Activated CD4-positive, CD25-positive, alpha-beta regulatory T cell treated with anti-CD3 and anti-CD28 coated beads, Interleukin-2, amount 50 U/mL, for 72 hours (primary cell): ENCODE measurements at regions not wholly inside any gene's neighbourhood (a gene's known extent, or its start where the extent isn't known, plus 50 kb on each side); places are given as distances from the start of the nearest gene placed in this dataset.
"Not testable (repeated sequence)": the region's sequence is repeated elsewhere in the genome, so short reads cannot be mapped to it uniquely, and the experiment has no call there.

Experiments used
- DNase-seq: peaks from one replicate; pipeline ENCODE4 v3.0.0; 2021

- no peak for DNase-seq
These were observed 715.4 kb upstream of the HS3ST1 start for GRCh38 chr4:12144051-12144450.

- DNase-seq: no peak
These were observed 712.2 kb upstream of the HS3ST1 start for GRCh38 chr4:12140864-12141263.

- no peak for DNase-seq
These were observed 710.6 kb upstream of the HS3ST1 start for GRCh38 chr4:12139296-12139695.

GRCh38 chr4:12138488-12138887 lies 709.8 kb upstream of the HS3ST1 start:
- DNase-seq: no peak

GRCh38 chr4:12137575-12137974 lies 708.9 kb upstream of the HS3ST1 start:
- DNase-seq: no peak

- DNase-seq: no peak
These were observed 697.8 kb upstream of the HS3ST1 start for GRCh38 chr4:12126474-12126873.

GRCh38 chr4:12124138-12124537 lies 695.4 kb upstream of the HS3ST1 start:
- DNase-seq: no peak

GRCh38 chr4:12123707-12124106 lies 695.0 kb upstream of the HS3ST1 start:
- no peak for DNase-seq

GRCh38 chr4:12122316-12122715 lies 693.6 kb upstream of the HS3ST1 start:
- DNase-seq: no peak

- no peak for DNase-seq
These were observed 692.3 kb upstream of the HS3ST1 start for GRCh38 chr4:12120968-12121367.

- DNase-seq: no peak
These were observed 690.0 kb upstream of the HS3ST1 start for GRCh38 chr4:12118651-12119213.

GRCh38 chr4:12116009-12116552 lies 687.4 kb upstream of the HS3ST1 start:
- DNase-seq: no peak

- no peak for DNase-seq
These were observed 681.9 kb upstream of the HS3ST1 start for GRCh38 chr4:12110627-12111026.

- DNase-seq: not testable (repeated sequence)
These were observed 680.4 kb upstream of the HS3ST1 start for GRCh38 chr4:12109056-12109455.

- DNase-seq: no peak
These were observed 676.8 kb upstream of the HS3ST1 start for GRCh38 chr4:12105519-12105918.

GRCh38 chr4:12089920-12090319 lies 661.2 kb upstream of the HS3ST1 start:
- DNase-seq: not testable (repeated sequence)

- no peak for DNase-seq
These were observed 656.0 kb upstream of the HS3ST1 start for GRCh38 chr4:12084690-12085089.

- no peak for DNase-seq
These were observed 642.6 kb upstream of the HS3ST1 start for GRCh38 chr4:12071316-12071715.

GRCh38 chr4:12053966-12054365 lies 625.3 kb upstream of the HS3ST1 start:
- no peak for DNase-seq

- DNase-seq: no peak
These were observed 624.9 kb upstream of the HS3ST1 start for GRCh38 chr4:12053556-12053955.

GRCh38 chr4:12050357-12050756 lies 621.7 kb upstream of the HS3ST1 start:
- no peak for DNase-seq

GRCh38 chr4:12042818-12043217 lies 614.1 kb upstream of the HS3ST1 start:
- DNase-seq: no peak

GRCh38 chr4:12041828-12042227 lies 613.1 kb upstream of the HS3ST1 start:
- no peak for DNase-seq

- DNase-seq: no peak
These were observed 607.8 kb upstream of the HS3ST1 start for GRCh38 chr4:12036450-12036849.

GRCh38 chr4:12028258-12028657 lies 599.6 kb upstream of the HS3ST1 start:
- DNase-seq: no peak
